IMR-90 (cell line): ENCODE measurements at regions not wholly inside any gene's neighbourhood (a gene's known extent, or its start where the extent isn't known, plus 50 kb on each side); places are given as distances from the start of the nearest gene placed in this dataset.

ENCODE experiments used
- ATAC-seq: fragments of 200-7000 bp; cut with Tn5 transposase; 2 replicates; pipeline ENCODE4 v1.9.1; 2020; ENCODE audit warnings: low read depth, mild to moderate bottlenecking, moderate library complexity
- BruUV-seq: library from RNA; stranded (reverse); fragments of 400-500 nt; replicated peaks from 2 replicates; lab custom pipeline; 2021; lab: Mats Ljungman, UMichigan
- CTCF ChIA-PET: fragments of 300-600 bp; formaldehyde crosslinking; extraction: SDS; loops from one replicate; lab custom pipeline; 2021; ENCODE audit warnings: antibody characterized with exemption; lab: Yijun Ruan, JAX
- POLR2A ChIA-PET: fragments of 300-600 bp; sonication (Branson Sonifier 250); formaldehyde crosslinking; loops from one replicate; lab custom pipeline; 2022; ENCODE audit warnings: antibody characterized with exemption; ENCODE audit not compliant: unreplicated experiment; lab: Charles Lee
- DNase-seq: peaks from one replicate; pipeline ENCODE4 v3.0.0; 2013
- H2AFZ ChIP-seq: replicated peaks from 2 replicates; pipeline ENCODE3; 2013; ENCODE audit warnings: low read length, mild to moderate bottlenecking; ENCODE audit not compliant: poor library complexity
- H2AK5ac ChIP-seq: 2 replicates; pipeline ENCODE4 v1.6.1; 2013; ENCODE audit warnings: low read depth, low read length, inconsistent platforms
- H2AK9ac ChIP-seq: replicated peaks from 2 replicates; pipeline ENCODE3; 2013; ENCODE audit warnings: mild to moderate bottlenecking, low read depth, low read length, moderate library complexity; ENCODE audit not compliant: poor library complexity
- H2BK120ac ChIP-seq: 2 replicates; pipeline ENCODE4 v1.6.1; 2013; ENCODE audit warnings: low read depth, low read length, inconsistent platforms
- H2BK15ac ChIP-seq: 3 replicates; pipeline ENCODE4 v1.6.1; 2013; ENCODE audit warnings: low read depth, low read length, inconsistent platforms
- H2BK20ac ChIP-seq: 2 replicates; pipeline ENCODE4 v1.6.1; 2013; ENCODE audit warnings: low read depth, mild to moderate bottlenecking, inconsistent platforms, low read length, moderate library complexity
- H2BK5ac ChIP-seq: 2 replicates; pipeline ENCODE4 v1.6.1; 2013; ENCODE audit warnings: mild to moderate bottlenecking, low read depth, low read length, inconsistent platforms; ENCODE audit not compliant: poor library complexity, severe bottlenecking
- H3K14ac ChIP-seq: replicated peaks from 2 replicates; pipeline ENCODE4 v1.6.1; 2013; ENCODE audit warnings: low read depth, low read length, inconsistent platforms
- H3K18ac ChIP-seq: 2 replicates; pipeline ENCODE4 v1.6.1; 2013; ENCODE audit warnings: low read depth, low read length, control low read depth
- H3K23ac ChIP-seq: 2 replicates; pipeline ENCODE4 v1.6.1; 2013; ENCODE audit warnings: low read depth, low read length, inconsistent platforms
- H3K27ac ChIP-seq: 2 replicates; pipeline ENCODE4 v1.5.1; 2013; ENCODE audit warnings: mild to moderate bottlenecking, control low read depth, low read length; ENCODE audit not compliant: insufficient read depth
- H3K27me3 ChIP-seq: 2 replicates; pipeline ENCODE4 v1.6.1; 2013; ENCODE audit warnings: low read length; ENCODE audit not compliant: control insufficient read depth, insufficient read depth
- H3K36me3 ChIP-seq: 2 replicates; pipeline ENCODE4 v1.6.1; 2013; ENCODE audit warnings: low read length, mixed read lengths; ENCODE audit not compliant: control insufficient read depth, insufficient read depth
- H3K4ac ChIP-seq: 2 replicates; pipeline ENCODE4 v1.6.1; 2013; ENCODE audit warnings: low read depth, low read length, inconsistent platforms
- H3K4me1 ChIP-seq: 2 replicates; pipeline ENCODE4 v1.6.1; 2013; ENCODE audit warnings: low read length, mixed read lengths; ENCODE audit not compliant: control insufficient read depth, insufficient read depth
- H3K4me2 ChIP-seq: 2 replicates; pipeline ENCODE4 v1.6.1; 2013; ENCODE audit warnings: low read depth, mild to moderate bottlenecking, control low read depth, low read length, moderate library complexity
- H3K4me3 ChIP-seq: 2 replicates; pipeline ENCODE4 v1.5.1; 2013; ENCODE audit warnings: low read depth, mild to moderate bottlenecking, control low read depth, low read length, moderate library complexity; ENCODE audit not compliant: insufficient read depth
- H3K56ac ChIP-seq: 2 replicates; pipeline ENCODE4 v1.6.1; 2013; ENCODE audit warnings: low read length, inconsistent platforms; ENCODE audit not compliant: insufficient read depth; ENCODE audit errors: extremely low read depth
- H3K79me1 ChIP-seq, 2 experiments: 2 replicates each; pipeline ENCODE4 v1.6.1; 2013; ENCODE audit warnings: low read length in 2 of 2, inconsistent platforms in 1 of 2, low read depth in 1 of 2
- H3K9ac ChIP-seq: 2 replicates; pipeline ENCODE4 v1.6.1; 2013; ENCODE audit warnings: low read depth, low read length, control low read depth
- H3K9me1 ChIP-seq: 2 replicates; pipeline ENCODE4 v1.6.1; 2013; ENCODE audit warnings: low read length, inconsistent platforms; ENCODE audit not compliant: insufficient read depth
- H3K9me3 ChIP-seq: 2 replicates; pipeline ENCODE4 v1.6.1; 2013; ENCODE audit warnings: low read length; ENCODE audit not compliant: control insufficient read depth, insufficient read depth
- H4K20me1 ChIP-seq: 2 replicates; pipeline ENCODE4 v1.6.1; 2013; ENCODE audit warnings: low read length, inconsistent platforms; ENCODE audit not compliant: insufficient read depth
- H4K5ac ChIP-seq: 2 replicates; pipeline ENCODE4 v1.6.1; 2013; ENCODE audit warnings: mild to moderate bottlenecking, low read depth, low read length, control low read depth
- H4K8ac ChIP-seq, 2 experiments: 2 replicates each; pipeline ENCODE4 v1.6.1; 2013; ENCODE audit warnings: low read depth in 2 of 2, low read length in 2 of 2, control low read depth in 1 of 2, inconsistent platforms in 1 of 2
- H4K91ac ChIP-seq: 2 replicates; pipeline ENCODE4 v1.6.1; 2013; ENCODE audit warnings: low read depth, low read length, inconsistent platforms; ENCODE audit not compliant: insufficient read depth
- BHLHE40 ChIP-seq: fragments of 150-350 bp; IDR thresholded peaks from 2 replicates; pipeline ENCODE4 v1.6.1; 2016; ENCODE audit warnings: mild to moderate bottlenecking, low read depth, low read length
- CEBPB ChIP-seq: IDR thresholded peaks from 2 replicates; pipeline ENCODE4 v1.6.1; 2012; ENCODE audit warnings: low read depth, low read length, improper control_type of control experiment
- CHD1 ChIP-seq: IDR thresholded peaks from 2 replicates; pipeline ENCODE4 v1.6.1; 2012; ENCODE audit warnings: low read depth, low read length, improper control_type of control experiment
- FOS ChIP-seq: fragments of 150-350 bp; IDR thresholded peaks from 2 replicates; pipeline ENCODE4 v1.6.1; 2016; ENCODE audit warnings: low read depth, low read length
- MAFK ChIP-seq: IDR thresholded peaks from 2 replicates; pipeline ENCODE4 v1.6.1; 2012; ENCODE audit warnings: low read depth, low read length, improper control_type of control experiment
- MAZ ChIP-seq: IDR thresholded peaks from 2 replicates; pipeline ENCODE4 v1.6.1; 2012; ENCODE audit warnings: low read depth, mild to moderate bottlenecking, low read length, improper control_type of control experiment, moderate library complexity, borderline replicate concordance
- MXI1 ChIP-seq: IDR thresholded peaks from 2 replicates; pipeline ENCODE4 v1.6.1; 2012; ENCODE audit warnings: low read depth, mild to moderate bottlenecking, low read length, moderate library complexity, borderline replicate concordance
- NFE2L2 ChIP-seq: fragments of 150-350 bp; IDR thresholded peaks from 2 replicates; pipeline ENCODE4 v1.6.1; 2016; ENCODE audit warnings: low read depth, mild to moderate bottlenecking, low read length
- POLR2A ChIP-seq: IDR thresholded peaks from 2 replicates; pipeline ENCODE4 v1.6.1; 2012; ENCODE audit warnings: mild to moderate bottlenecking, low read depth, low read length
- RAD21 ChIP-seq: IDR thresholded peaks from 2 replicates; pipeline ENCODE4 v1.6.1; 2012; ENCODE audit warnings: low read length, improper control_type of control experiment
- RCOR1 ChIP-seq: IDR thresholded peaks from 2 replicates; pipeline ENCODE4 v1.6.1; 2012; ENCODE audit warnings: mild to moderate bottlenecking, low read length, improper control_type of control experiment; ENCODE audit not compliant: insufficient replicate concordance
- RFX5 ChIP-seq: IDR thresholded peaks from 2 replicates; pipeline ENCODE4 v1.8.0; 2012; ENCODE audit warnings: low read depth, mild to moderate bottlenecking, low read length, moderate library complexity
- SMC3 ChIP-seq: fragments of 150-350 bp; IDR thresholded peaks from 2 replicates; pipeline ENCODE4 v1.6.1; 2016; ENCODE audit warnings: low read depth, mild to moderate bottlenecking, antibody characterized with exemption, low read length, moderate library complexity
- WGBS, 2 experiments: methylation state at CpG; one replicate each; pipeline versions ENCODE4 v1.1.5 to v1.1.7; 2013; ENCODE audit warnings: missing lambda C conversion rate in 2 of 2; ENCODE audit not compliant: insufficient read length in 1 of 2; ENCODE audit errors: extremely low coverage in 2 of 2; 5-methylcytosine and 5-hydroxymethylcytosine counted together
- dilution Hi-C: fragments of 300-500 bp; cut with HindIII; formaldehyde crosslinking; loops from one replicate; pipeline ENCODE4 v1.14.3; 2018; ENCODE audit warnings: low sequenced_read_pairs; ENCODE audit not compliant: unreplicated experiment
- in situ Hi-C: fragments of 300-500 bp; cut with MboI; formaldehyde crosslinking; loops from 3 replicates; pipeline ENCODE4 v1.14.3; 2019; ENCODE audit warnings: low sequenced_read_pairs, inconsistent platforms, mixed read lengths
- intact Hi-C: fragments of 100-400 bp; cut with micrococcal nuclease; formaldehyde crosslinking; loops from 2 replicates; pipeline ENCODE4 v1.10.0; 2022
- TF ChIP-seq, protein P1 (sequence below): fragments of 150-350 bp; IDR thresholded peaks from 2 replicates; pipeline ENCODE4 v1.6.1; 2017; ENCODE audit warnings: mild to moderate bottlenecking, antibody characterized with exemption, low read length, low read depth
- TF ChIP-seq, protein P2 (sequence below): conservative IDR thresholded peaks from 2 replicates; pipeline ENCODE4 v1.5.1; 2012; ENCODE audit warnings: mild to moderate bottlenecking, low read depth, low read length, improper control_type of control experiment
- TF ChIP-seq, protein P3 (sequence below): fragments of 150-350 bp; IDR thresholded peaks from 2 replicates; pipeline ENCODE4 v1.6.1; 2016; ENCODE audit warnings: low read depth, mild to moderate bottlenecking, low read length, moderate library complexity, borderline replicate concordance

DNA sequence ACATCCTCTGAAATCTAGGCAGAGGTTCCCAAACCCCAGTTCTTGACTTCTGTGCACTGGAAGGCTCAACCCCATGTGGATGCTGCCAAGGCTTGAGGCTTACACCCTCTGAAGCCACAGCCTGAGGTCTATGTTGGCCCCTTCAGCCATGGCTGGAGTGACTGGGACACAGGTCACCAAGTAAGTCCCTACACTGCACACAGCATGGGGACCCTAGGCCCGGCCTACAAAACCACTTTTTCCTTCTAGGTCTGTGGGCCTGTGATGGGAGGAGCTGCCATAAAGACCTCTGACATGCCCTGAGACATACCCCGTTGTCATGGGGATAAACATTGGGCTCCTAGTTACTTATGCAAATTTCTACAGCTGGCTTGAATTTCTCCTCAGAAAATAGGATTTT, 418.8 kb upstream of the CCNH start:
- no peak overlapping the region for H4K8ac ChIP-seq
- H2BK15ac ChIP-seq, result no peak overlapping the region
- no peak overlapping the region for H2BK5ac ChIP-seq
- no peak overlapping the region for H3K27ac ChIP-seq
- H2BK20ac ChIP-seq, result no peak overlapping the region
- CTCF ChIA-PET, result no interaction called here
- H3K4me2 ChIP-seq, result no peak overlapping the region
- H3K9me3 ChIP-seq, result peaks cover 5% of the 10 kb centered on the region
- H4K20me1 ChIP-seq, result no peaks in the 10 kb centered on the region
- no peak overlapping the region for H4K91ac ChIP-seq
- no peaks in the 10 kb centered on the region for H3K27me3 ChIP-seq
- no peak overlapping the region for H3K4me3 ChIP-seq
- no peak overlapping the region for H3K56ac ChIP-seq
- ATAC-seq (no peak), DNase-seq (no peak)
- dilution Hi-C loops, result no loop called here
- no peak overlapping the region for H4K5ac ChIP-seq
- H3K4me1 ChIP-seq, result no peaks in the 10 kb centered on the region
- WGBS, 2 experiments, result no CpG with 5 or more reads among the region's 2 CpGs
- no peak overlapping the region for H2AFZ ChIP-seq
- H2AK9ac ChIP-seq, result no peak overlapping the region
- intact Hi-C loops, result no loop called here
- H2BK120ac ChIP-seq, result no peak overlapping the region
- H3K14ac ChIP-seq, result no peak overlapping the region
- in situ Hi-C loops, result no loop called here
- TF ChIP-seq, protein P1, sequence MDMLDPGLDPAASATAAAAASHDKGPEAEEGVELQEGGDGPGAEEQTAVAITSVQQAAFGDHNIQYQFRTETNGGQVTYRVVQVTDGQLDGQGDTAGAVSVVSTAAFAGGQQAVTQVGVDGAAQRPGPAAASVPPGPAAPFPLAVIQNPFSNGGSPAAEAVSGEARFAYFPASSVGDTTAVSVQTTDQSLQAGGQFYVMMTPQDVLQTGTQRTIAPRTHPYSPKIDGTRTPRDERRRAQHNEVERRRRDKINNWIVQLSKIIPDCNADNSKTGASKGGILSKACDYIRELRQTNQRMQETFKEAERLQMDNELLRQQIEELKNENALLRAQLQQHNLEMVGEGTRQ, result no peak
- no peak for TF ChIP-seq SMC3
- TF ChIP-seq FOS, result no peak
- no peak for TF ChIP-seq CHD1
- TF ChIP-seq MXI1, result no peak
- no peak for TF ChIP-seq NFE2L2
- TF ChIP-seq MAZ, result no peak
- TF ChIP-seq RFX5, result no peak
- TF ChIP-seq CEBPB, result no peak
- TF ChIP-seq, protein P2, sequence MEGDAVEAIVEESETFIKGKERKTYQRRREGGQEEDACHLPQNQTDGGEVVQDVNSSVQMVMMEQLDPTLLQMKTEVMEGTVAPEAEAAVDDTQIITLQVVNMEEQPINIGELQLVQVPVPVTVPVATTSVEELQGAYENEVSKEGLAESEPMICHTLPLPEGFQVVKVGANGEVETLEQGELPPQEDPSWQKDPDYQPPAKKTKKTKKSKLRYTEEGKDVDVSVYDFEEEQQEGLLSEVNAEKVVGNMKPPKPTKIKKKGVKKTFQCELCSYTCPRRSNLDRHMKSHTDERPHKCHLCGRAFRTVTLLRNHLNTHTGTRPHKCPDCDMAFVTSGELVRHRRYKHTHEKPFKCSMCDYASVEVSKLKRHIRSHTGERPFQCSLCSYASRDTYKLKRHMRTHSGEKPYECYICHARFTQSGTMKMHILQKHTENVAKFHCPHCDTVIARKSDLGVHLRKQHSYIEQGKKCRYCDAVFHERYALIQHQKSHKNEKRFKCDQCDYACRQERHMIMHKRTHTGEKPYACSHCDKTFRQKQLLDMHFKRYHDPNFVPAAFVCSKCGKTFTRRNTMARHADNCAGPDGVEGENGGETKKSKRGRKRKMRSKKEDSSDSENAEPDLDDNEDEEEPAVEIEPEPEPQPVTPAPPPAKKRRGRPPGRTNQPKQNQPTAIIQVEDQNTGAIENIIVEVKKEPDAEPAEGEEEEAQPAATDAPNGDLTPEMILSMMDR, result no peak
- no peak for TF ChIP-seq RAD21
- TF ChIP-seq, protein P3, sequence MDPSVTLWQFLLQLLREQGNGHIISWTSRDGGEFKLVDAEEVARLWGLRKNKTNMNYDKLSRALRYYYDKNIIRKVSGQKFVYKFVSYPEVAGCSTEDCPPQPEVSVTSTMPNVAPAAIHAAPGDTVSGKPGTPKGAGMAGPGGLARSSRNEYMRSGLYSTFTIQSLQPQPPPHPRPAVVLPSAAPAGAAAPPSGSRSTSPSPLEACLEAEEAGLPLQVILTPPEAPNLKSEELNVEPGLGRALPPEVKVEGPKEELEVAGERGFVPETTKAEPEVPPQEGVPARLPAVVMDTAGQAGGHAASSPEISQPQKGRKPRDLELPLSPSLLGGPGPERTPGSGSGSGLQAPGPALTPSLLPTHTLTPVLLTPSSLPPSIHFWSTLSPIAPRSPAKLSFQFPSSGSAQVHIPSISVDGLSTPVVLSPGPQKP, result no peak
- no peak for TF ChIP-seq RCOR1
- no peak for TF ChIP-seq MAFK
- TF ChIP-seq BHLHE40, result no peak
- no peak for TF ChIP-seq POLR2A
- no peak overlapping the region for H2AK5ac ChIP-seq
- H3K36me3 ChIP-seq, result no peaks in the 10 kb centered on the region
- no peak overlapping the region for H3K23ac ChIP-seq
- POLR2A ChIA-PET, result no interaction called here
- H3K79me1 ChIP-seq, result no peaks in the 10 kb centered on the region
- no peak overlapping the region for H3K9ac ChIP-seq
- BruUV-seq, result no TSS peak
- no peak overlapping the region for H3K4ac ChIP-seq
- no peaks in the 10 kb centered on the region for H3K9me1 ChIP-seq
- no peak overlapping the region for H3K18ac ChIP-seq
